HG03442 (cell line): ENCODE measurements at regions not wholly inside any gene's neighbourhood (a gene's known extent, or its start where the extent isn't known, plus 50 kb on each side); places are given as distances from the start of the nearest gene placed in this dataset.
"Not testable (repeated sequence)": the region's sequence is repeated elsewhere in the genome, so short reads cannot be mapped to it uniquely, and the experiment has no call there.

Source experiments
- ATAC-seq: cut with Tn5 transposase; IDR thresholded peaks from one replicate; pipeline ENCODE4 v1.9.1; 2021; ENCODE audit warnings: mild to moderate bottlenecking, moderate library complexity; ENCODE audit not compliant: unreplicated experiment

DNA sequence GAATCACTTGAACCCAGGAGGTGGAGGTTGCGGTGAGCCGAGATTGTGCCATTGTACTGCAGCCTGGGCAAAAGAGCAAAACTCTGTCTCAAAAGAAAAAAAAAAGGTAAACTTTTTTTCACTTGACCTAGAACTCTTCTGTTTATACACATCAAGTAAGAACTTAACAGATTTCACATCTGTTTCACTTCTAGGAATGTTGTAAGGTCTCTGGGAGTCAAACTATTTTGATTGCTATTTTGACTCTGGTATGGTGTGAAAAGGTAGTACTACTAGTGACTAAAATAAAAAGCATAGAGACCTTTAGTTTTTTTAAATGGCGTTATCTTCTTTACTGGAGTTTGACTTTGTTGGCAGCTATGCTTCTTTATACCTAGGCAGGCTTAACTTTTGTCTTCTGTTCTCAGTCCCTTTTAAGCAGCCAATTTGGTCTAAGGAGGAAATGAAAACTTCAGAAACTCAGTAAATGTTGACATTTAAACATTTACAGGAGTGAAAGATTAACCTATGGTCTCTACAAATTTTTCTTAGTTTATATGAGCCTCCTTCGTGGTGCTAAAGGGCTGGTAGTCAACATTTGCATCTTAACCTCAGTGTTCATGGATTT is 84.7 kb downstream of the METTL2B start:
- ATAC-seq: not testable (repeated sequence)

DNA sequence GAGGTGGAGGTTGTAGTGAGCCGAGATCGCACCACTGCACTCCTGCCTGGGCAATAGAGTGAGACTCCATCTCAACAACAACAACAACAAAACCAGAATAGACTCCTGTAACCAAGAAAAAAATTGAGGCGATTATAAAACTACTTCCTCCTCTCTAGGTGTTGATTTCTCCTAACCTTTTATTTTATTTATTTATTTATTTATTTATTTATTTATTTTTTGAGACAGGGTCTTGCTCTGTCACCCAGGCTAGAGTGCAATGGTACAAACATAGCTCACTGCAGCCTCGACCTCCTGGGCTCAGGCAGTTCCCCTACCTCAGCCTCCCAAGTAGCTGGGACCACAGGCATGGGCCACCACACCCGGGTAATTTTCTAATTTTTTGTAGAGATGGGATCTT is 86.2 kb downstream of the METTL2B start:
- not testable (repeated sequence) for ATAC-seq

DNA sequence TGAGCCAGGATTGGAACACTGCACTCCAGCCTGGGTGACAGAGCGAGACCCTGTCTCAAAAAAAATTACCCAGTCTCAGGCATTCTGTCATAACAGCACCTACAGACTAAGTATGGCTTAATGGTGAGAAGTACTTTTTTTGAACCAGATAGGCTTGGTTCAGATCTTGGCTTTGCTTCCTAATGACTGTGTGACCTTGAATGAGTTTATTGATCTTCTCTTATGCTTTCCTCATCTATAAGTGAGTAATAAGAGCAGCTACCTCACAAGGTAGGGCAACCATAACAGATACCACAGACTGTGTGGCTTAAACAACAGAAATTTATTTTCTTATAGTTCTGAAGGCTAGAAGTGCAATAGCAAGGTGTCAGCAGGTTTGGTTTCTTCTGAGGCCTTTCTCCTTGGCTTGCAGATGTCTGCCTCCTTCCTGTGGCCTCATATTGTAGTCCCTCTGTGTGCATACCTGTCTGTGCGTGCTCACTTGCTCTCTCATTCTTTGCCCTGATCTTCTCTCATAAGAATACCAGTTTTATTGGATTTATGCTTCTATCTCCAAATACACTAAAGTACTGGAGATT is 87.7 kb downstream of the METTL2B start:
- not testable (repeated sequence) for ATAC-seq

DNA sequence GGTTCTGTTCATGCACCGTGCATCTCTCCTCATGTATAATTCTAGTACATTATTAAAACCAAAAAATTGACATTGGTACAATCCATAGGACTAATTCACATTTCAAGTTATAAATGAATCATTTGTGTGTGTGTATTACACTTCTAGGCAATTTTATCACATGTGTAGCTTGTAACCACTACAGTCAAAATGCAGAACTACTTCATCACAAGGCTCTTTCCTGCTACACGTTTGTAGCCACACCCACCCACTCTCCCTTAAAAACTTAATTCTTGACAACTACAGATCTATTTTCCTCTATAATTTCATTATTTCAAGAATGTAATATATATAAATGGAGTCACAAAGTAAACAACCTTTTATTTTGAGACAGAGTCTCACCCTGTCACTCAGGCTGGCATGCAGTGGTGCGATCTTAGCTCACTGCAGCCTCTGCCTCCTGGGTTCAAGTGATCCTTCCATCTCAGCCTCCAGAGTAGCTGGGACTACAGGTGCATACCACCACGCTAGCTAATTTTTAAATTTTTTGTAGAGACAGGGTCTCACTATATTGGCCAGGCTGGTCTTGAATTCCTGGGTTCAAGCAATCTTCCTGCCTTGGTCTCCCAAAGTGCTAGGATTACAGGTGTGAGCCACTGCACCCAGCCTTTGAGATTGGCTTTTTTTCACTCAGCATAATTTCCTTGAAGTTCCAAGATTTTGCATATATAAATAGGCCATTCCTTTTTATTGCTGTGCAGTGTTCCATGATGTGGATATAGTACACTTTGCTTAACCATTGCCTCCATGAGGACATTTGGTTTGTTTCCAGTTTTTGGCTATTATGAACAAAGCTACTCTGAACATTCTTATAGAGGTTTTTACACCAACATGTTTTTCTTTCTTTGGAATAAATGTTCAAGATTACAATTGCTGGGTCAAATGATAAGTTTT is 88.7 kb downstream of the METTL2B start:
- not testable (repeated sequence) for ATAC-seq

DNA sequence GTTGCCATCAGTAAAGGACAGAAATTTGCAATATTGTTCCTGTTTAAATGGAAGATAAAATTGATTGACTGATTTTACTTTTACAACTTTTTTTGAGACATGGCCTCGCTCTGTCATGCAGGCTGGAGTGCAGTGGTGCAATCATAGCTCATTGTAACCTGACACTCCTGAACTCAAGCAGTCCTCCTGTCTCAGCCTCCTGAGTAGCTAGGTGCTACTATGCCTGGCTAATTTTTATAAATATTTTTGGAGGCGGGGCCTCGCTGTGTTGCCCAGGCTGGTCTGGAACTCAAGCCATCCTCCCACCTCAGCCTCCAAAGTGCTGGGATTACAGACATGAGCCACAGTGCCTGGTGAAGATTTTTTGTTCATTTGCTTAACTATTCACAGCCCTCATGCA is 96.8 kb upstream of the GARIN1A start:
- not testable (repeated sequence) for ATAC-seq

DNA sequence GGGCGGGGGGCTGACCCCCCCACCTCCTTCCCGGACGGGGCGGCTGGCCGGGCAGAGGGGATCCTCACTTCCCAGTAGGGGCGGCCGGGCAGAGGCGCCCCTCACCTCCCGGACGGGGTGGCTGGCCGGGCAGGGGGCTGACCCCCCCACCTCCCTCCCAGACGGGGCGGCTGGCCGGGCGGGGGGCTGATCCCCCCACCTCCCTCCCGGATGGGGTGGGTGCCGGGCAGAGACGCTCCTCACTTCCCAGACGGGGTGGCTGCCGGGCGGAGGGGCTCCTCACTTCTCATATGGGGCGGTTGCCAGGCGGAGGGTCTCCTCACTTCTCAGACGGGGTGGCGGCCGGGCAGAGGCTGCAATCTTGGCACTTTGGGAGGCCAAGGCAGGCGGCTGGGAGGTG is 95.1 kb upstream of the GARIN1A start:
- not testable (repeated sequence) for ATAC-seq

DNA sequence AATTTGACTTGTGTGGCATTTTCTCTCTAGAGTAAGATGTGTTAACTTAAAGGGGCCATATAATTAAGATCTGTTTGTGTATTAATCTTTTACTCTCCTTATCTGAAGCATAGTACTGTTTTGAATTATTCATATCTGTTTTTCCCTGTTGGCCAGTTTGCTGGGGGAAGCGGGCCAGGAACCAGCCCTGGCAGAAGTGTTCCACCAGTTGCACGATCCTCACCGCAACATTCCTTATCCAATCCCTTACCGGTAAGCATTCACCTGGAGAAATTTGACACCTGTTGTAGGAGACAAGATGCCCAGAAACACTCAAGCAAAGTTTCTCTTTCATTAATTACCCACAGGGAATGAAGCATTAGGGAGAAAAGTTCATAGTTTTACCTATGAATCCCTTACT is 92.2 kb upstream of the GARIN1A start:
- ATAC-seq: not testable (repeated sequence)

DNA sequence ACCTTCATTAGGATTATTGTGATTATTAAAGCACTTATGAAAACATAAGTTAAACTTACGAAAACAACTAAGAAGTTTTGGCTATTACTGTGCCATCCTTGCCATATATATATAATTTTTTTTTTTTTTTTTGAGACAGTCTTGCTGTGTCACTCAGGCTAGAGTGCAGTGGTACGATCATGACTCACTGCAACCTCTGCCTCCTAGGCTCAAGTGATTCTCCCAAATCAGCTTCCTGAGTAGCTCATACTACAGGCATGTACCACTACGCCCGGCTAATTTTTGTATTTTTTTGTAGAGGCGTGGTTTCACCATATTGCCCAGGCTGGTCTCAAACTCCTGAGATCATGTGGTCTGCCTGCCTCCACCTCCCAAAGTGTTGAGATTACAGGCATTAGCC is 91.0 kb upstream of the GARIN1A start:
- ATAC-seq: not testable (repeated sequence)

DNA sequence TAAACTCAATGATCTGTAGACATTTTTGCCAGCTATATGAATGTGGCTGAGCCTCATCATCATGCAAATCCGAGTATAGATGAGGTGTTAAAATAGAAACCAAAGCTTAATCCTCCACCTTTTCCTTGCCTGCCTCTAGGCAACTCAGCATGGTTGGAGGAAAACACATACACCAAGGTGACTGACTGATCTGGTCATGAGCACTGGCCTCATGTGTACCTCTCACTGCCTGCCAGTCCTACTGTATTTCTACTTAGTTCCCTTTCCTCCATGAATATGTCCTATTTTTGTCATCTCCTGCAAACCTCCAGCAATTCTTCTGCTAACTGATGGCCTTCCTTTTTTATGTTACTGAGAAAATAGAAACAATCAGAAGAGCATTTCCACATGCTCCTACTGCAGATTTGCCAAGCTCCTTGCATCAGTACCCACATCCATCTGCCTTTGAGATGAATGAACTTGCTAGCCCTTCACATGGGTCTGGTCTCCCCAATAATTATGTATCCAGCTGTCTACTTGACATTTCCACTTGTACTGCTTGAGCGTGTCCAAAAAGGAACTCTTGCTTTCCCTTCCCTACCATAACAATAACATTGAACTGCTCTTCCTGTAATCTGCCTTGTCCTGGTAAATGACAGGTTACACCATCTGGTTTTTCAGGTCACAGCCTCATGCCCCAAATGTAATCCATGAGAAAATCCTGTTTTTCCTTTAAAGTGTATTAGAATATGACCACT is 90.1 kb upstream of the GARIN1A start:
- ATAC-seq: not testable (repeated sequence)

DNA sequence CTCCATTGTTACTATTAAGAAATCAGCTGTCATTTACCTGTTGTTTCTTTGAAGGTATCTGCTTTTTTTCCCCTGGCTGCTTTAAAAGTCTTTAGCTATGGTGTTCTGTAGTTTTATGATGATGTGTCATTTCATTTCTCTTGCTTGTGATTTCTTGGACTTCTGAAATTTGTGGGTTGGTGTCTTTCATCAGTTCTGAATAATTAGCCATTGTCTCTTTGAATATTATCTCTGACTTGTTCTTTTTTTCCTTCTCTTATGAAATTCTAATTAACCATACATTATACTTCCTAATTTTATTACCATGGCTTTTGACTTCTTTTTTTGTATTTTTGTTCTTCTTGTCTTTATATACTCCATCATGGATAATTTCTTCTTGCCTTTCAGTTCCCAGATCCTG is 85.4 kb upstream of the GARIN1A start:
- not testable (repeated sequence) for ATAC-seq

DNA sequence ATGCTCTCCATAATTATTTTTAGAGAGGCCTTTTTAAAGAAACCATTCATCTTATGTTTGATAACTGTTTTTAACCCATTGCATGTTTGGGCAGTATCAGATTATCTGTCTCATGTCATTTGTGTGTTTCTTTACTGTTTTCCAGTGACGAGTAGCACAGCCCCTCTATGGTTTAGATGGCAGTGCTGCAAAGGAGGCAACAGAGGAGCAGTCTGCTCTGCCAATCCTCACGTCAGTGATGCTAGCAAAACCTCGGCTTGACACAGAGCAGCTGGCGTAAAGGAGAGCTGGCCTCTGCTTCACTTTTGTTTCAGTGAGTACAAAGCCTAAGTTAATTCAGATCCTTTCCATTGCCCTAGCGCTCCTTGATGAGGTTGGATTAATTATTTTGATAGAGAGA is 80.4 kb upstream of the GARIN1A start:
- ATAC-seq: no peak

DNA sequence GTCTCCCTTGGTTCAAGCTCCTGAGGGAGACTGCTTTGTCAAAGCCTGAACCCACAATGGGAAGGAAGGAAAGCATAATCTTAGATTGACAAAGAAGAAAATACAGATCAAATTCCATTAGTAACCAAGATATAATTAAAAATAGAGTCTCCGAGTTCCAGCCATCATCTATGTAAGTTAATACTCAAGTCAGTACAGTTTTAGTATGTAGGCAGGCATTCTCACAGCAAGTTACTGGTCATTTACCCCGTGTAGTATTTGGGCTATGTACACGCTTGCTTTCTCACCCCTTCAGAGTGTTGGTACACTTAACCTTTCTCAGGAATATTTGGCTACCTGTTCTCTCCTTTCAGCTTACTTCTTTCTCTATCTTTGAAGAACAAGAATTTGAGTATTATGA is 79.9 kb upstream of the GARIN1A start:
- not testable (repeated sequence) for ATAC-seq

DNA sequence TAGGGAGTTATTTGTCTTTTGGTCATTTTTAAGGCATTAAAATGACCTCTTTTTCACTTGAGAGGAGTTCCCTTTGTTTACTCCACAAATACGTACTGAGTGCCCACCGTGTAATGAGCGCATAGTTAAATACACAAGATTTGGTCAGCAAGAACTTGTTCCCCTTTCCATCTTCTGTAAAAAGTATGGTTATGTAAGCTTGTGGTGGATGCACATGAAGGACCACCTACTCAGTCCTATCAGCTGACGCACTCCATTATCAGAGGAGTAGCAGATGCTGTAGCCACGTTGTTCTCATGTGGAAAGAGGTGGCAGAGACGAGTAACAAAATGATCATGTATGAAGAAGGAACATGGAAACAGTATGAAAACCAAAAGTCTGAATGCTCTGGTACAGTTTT is 78.0 kb upstream of the GARIN1A start:
- ATAC-seq: not testable (repeated sequence)

DNA sequence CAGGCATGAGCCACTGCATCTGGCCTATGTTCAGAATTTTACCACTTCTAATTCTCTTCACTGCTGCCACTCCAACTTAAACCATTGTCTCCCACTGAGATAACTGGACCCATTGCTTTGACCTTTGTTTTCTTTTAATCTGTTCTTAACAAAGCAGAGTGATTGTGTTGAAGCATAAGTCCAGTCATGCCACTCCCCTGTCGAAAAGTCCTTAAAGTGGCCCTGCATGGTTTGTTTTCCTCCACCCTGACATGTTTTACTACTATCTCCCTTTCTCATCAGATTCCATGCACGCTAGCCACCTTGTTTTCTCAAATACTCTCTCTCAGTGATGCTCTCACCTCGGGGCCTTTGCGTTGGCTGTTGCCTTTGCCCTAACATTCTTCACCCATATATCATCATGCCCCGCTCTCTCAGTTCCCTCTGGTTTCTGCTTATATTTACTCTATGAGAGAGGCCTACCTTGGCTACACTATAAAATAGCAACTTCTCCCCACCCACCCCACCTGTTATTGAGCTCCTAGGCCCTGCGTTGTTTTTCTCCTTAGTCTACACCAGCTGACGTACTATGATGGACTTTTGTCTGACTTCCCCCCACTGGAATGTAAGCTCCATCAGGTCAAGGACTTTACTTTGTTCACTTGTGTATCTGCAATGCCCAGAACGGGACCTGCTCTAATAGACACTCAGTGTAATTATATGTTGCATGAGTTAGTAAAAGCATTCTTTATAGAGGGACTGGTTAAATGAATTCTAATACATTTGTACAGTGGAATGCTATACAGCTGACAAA is 75.6 kb upstream of the GARIN1A start:
- not testable (repeated sequence) for ATAC-seq

DNA sequence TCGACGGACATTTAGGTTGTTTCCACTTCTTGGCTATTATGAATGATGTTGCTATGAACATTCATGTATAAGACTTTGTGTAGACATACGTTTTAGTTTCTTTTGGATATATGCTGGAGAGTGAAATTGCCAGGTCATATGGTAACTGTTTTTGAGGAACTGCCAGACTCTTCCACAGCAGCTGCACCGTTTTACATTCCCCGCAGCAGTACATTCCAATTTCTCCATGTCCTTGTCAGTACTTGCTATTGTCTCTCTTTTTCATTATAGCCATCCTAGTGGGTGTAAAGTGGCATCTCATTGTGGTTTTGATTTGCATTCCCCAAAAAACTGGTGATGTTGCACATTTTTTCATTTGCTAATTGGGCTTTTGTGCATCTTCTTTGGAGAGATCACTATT is 73.1 kb upstream of the GARIN1A start:
- not testable (repeated sequence) for ATAC-seq

DNA sequence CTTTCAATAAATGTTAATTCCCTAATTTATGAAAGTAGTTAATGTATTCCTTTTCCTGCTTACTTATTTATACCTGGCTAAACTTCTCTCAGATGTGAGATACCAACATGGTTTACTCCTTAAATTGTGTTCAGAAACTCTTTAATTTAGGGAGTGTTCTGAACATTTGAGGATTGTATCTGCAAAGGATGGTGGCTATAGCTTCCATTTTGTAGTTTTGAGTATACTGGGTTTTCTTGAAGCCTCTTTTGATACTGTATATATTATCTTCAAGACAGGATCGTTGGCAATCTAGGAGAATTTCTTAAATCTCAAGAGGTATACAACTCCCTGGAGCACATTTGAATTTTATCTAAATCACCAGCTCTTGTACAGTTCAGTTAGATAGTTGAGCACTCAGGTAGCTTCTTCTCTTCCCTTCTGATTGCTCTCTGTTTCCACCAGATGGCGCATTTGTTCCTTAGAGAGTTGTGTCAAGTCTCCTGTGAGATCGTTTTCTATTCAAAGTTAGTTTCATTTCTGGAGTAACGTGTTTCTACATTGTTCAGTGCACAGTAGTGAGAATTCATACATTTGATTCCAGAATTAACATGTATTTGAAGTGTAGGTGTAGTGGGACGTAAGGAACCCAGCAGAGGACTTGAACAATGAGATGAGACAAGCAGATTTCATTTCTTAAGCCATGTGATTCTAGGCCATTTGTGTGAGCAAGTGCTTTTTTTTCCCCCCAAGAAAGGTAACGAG is 63.2 kb upstream of the GARIN1A start:
- peak; percentile 79 for ATAC-seq

DNA sequence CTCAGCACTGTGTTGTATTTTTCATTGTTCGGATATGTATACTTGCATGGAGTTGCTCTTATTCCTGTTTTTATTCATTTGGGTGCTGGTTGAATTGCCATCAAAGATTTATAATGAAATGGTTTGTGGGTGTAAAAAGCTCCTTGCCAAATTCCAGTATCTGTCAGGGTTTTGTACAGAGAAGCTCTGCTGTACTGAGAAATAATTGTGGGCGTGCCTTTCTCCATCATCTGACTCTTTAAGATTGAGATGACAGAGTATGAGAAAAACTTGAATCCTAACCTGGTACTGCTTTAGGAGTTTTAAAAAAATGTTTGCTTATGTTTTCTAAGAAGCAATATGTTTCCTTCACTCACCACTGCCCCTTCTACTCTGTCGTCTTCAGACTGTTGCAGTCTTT is 58.7 kb upstream of the GARIN1A start:
- ATAC-seq: not testable (repeated sequence)

DNA sequence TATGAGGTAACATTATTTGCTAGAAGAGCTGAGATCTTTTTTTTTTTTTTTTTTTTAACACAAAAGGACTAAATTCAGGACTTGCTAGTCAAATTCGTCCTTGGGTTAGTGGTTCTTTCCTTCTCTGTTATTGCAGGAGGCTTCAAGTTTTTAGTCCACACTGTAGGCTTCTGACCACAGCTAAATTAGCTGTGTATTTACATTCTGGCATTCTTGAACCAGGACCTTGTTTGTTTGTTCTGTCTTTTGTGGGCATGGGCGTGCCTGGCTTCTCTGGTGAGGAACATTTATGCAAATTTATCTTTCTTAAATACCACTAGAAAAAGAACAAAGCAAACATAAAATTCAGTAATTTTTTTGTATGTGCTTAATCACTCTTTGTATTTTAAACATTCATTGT is 57.3 kb upstream of the GARIN1A start:
- not testable (repeated sequence) for ATAC-seq

DNA sequence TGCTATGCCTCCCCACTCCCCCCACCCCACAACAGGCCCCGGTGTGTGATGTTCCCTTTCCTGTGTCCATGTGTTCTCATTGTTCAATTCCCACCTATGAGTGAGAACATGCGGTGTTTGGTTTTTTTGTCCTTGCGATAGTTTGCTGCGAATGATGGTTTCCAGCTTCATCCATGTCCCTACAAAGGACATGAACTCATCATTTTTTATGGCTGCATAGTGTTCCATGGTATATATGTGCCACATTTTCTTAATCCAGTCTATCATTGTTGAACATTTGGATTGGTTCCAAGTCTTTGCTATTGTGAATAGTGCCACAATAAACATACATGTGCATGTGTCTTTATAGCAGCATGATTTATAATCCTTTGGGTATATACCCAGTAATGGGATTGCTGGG is 55.3 kb upstream of the GARIN1A start:
- not testable (repeated sequence) for ATAC-seq
